ENCODE measurements at regions not wholly inside any gene's neighbourhood (a gene's known extent, or its start where the extent isn't known, plus 50 kb on each side); places are given as distances from the start of the nearest gene placed in this dataset.

- DNase-seq = no peak
- Histone ChIP-seq H3K4me3 (ENCODE audit: control extremely low read depth in 1 of 5, extremely low read depth in 1 of 5, insufficient read depth in 1 of 5, low read depth in 2 of 5, low read length in 4 of 5) (no peak overlapping the region), H3K79me2 (ENCODE audit: control insufficient read depth, insufficient read depth, low read length) (no peaks in the 10 kb centered on the region), H3K9me3 (ENCODE audit: control extremely low read depth in 1 of 3, control insufficient read depth in 2 of 3, insufficient read depth in 1 of 3, low read length in 2 of 3) (no peaks in the 10 kb centered on the region), H3K36me3 (replicated peaks in 1 of 2; ENCODE audit: control extremely low read depth in 1 of 2, control insufficient read depth in 1 of 2, extremely low read depth in 1 of 2, insufficient read depth in 2 of 2, low read length in 1 of 2) (no peaks in the 10 kb centered on the region), H2AFZ (ENCODE audit: insufficient read depth, low read depth, low read length, poor library complexity, severe bottlenecking) (no peak overlapping the region), H3K4me2 (replicated peaks; ENCODE audit: low read depth, low read length, poor library complexity, severe bottlenecking) (no peak overlapping the region), H3K4me1 (ENCODE audit: control insufficient read depth in 2 of 2, insufficient read depth in 2 of 2, low read length in 2 of 2) (no peaks in the 10 kb centered on the region), H3K27ac (ENCODE audit: low read length in 2 of 2) (no peak overlapping the region), H4K20me1 (ENCODE audit: control insufficient read depth, insufficient read depth, low read length, poor library complexity, severe bottlenecking) (no peaks in the 10 kb centered on the region), H3K9ac (ENCODE audit: low read length) (no peak overlapping the region), H3K27me3 (replicated peaks in 1 of 4; ENCODE audit: control extremely low read depth in 1 of 4, control insufficient read depth in 3 of 4, insufficient read depth in 4 of 4, low read length in 3 of 4) (no peaks in the 10 kb centered on the region)
- H3K9me3 Mint-ChIP-seq (ENCODE audit: insufficient read depth) = no peaks in the 10 kb centered on the region
- no peaks in the 10 kb centered on the region for H3K4me1 Mint-ChIP-seq
- intact Hi-C loops (cut with micrococcal nuclease) = no loop called here
- TF ChIP-seq EZH2 (IDR thresholded peaks at IDR 0.05; ENCODE audit: borderline replicate concordance, insufficient read depth, low read depth, low read length, poor library complexity, severe bottlenecking) = no peak
- TF ChIP-seq CTCF (IDR thresholded peaks at IDR 0.05) = no peak
- no peaks in the 10 kb centered on the region for H3K27me3 Mint-ChIP-seq
- no CpG with 5 or more reads among the region's 2 CpGs for WGBS (ENCODE audit: insufficient coverage)
- ATAC-seq (ENCODE audit: low read depth) = no peak
- CTCF ChIA-PET = no interaction called here
- H3K4me3 Mint-ChIP-seq = no peak overlapping the region
- POLR2A ChIA-PET = no interaction called here
- no peak overlapping the region for H3K27ac Mint-ChIP-seq
These were observed 969.9 kb upstream of the EPHA7 start for GRCh38 chr6:94389218-94389617.

DNA sequence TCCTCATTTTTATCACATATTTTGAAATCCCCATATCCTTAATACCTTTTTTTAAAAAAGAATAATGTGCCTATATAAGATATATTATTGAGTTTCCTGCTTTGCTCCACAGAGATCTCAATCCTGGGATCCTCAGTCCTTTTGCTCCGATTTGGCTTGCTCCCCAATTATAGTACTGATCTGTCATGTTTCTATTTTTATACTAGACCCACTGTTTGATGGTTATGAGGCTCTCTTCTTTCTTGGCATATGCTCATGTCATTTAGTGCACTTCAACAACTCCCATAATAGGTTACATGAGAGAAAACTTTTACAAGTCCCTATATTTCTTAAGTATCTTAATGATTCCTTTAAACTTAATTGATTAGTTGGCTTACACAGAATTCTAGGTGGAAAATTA, 958.5 kb upstream of the EPHA7 start:
- Mint-ChIP-seq H3K4me1 (no peaks in the 10 kb centered on the region), H3K27me3 (no peaks in the 10 kb centered on the region), H3K27ac (no peak overlapping the region), H3K9me3 (ENCODE audit: insufficient read depth) (no peaks in the 10 kb centered on the region), H3K4me3 (no peak overlapping the region)
- H3K27ac ChIP-seq (ENCODE audit: low read length in 2 of 2) = no peak overlapping the region
- intact Hi-C loops (cut with micrococcal nuclease) = no loop called here
- H2AFZ ChIP-seq (ENCODE audit: insufficient read depth, low read depth, low read length, poor library complexity, severe bottlenecking) = no peak overlapping the region
- no peak overlapping the region for H3K9ac ChIP-seq (ENCODE audit: low read length)
- H3K79me2 ChIP-seq (ENCODE audit: control insufficient read depth, insufficient read depth, low read length) = no peaks in the 10 kb centered on the region
- DNase-seq (no peak), ATAC-seq (ENCODE audit: low read depth) (no peak)
- H3K4me3 ChIP-seq (ENCODE audit: control extremely low read depth in 1 of 5, extremely low read depth in 1 of 5, insufficient read depth in 1 of 5, low read depth in 2 of 5, low read length in 4 of 5) = no peak overlapping the region
- no peaks in the 10 kb centered on the region for H3K4me1 ChIP-seq (ENCODE audit: control insufficient read depth in 2 of 2, insufficient read depth in 2 of 2, low read length in 2 of 2)
- WGBS (ENCODE audit: insufficient coverage) = no CpG with 5 or more reads among the region's 1 CpG
- H3K4me2 ChIP-seq (replicated peaks; ENCODE audit: low read depth, low read length, poor library complexity, severe bottlenecking) = no peak overlapping the region
- TF ChIP-seq EZH2 (IDR thresholded peaks at IDR 0.05; ENCODE audit: borderline replicate concordance, insufficient read depth, low read depth, low read length, poor library complexity, severe bottlenecking) (no peak), CTCF (IDR thresholded peaks at IDR 0.05) (no peak)
- H3K27me3 ChIP-seq (replicated peaks in 1 of 4; ENCODE audit: control extremely low read depth in 1 of 4, control insufficient read depth in 3 of 4, insufficient read depth in 4 of 4, low read length in 3 of 4) = no peaks in the 10 kb centered on the region
- CTCF ChIA-PET = no interaction called here
- H3K36me3 ChIP-seq (replicated peaks in 1 of 2; ENCODE audit: control extremely low read depth in 1 of 2, control insufficient read depth in 1 of 2, extremely low read depth in 1 of 2, insufficient read depth in 2 of 2, low read length in 1 of 2) = no peaks in the 10 kb centered on the region
- POLR2A ChIA-PET = no interaction called here
- H4K20me1 ChIP-seq (ENCODE audit: control insufficient read depth, insufficient read depth, low read length, poor library complexity, severe bottlenecking) = no peaks in the 10 kb centered on the region
- H3K9me3 ChIP-seq (ENCODE audit: control extremely low read depth in 1 of 3, control insufficient read depth in 2 of 3, insufficient read depth in 1 of 3, low read length in 2 of 3) = no peaks in the 10 kb centered on the region

All from B cell (primary cell).